HG03469 (cell line): ENCODE measurements at regions not wholly inside any gene's neighbourhood (a gene's known extent, or its start where the extent isn't known, plus 50 kb on each side); places are given as distances from the start of the nearest gene placed in this dataset.
"Not testable (repeated sequence)": the region's sequence is repeated elsewhere in the genome, so short reads cannot be mapped to it uniquely, and the experiment has no call there.

ENCODE experiments used
- ATAC-seq: cut with Tn5 transposase; IDR thresholded peaks from one replicate; pipeline ENCODE4 v1.9.1; 2021; ENCODE audit warnings: mild to moderate bottlenecking, moderate library complexity, moderate number of reproducible peaks; ENCODE audit not compliant: unreplicated experiment

- ATAC-seq, result no peak
Measured at GRCh38 chr4:148881860-148882643, 439.8 kb upstream of the NR3C2 start.

DNA sequence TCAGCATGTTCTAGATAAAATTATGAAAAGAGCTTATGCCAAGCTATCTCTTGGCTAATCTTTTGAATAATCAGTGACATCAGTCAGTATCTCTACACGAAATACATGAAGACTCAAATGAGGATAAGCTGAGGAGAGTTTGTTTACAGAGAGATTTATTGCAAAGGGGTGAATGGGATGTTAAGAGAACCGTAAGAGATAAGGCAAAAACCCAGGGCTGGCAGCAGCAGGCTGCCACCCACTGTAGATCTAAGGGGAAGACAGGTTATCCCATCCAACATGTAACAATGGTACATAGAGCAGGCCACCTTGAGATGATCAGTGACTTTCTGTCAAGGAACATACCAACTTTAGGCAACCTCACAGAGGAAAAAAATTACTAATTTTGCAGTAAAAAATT is 432.1 kb upstream of the NR3C2 start:
- ATAC-seq, result no peak

DNA sequence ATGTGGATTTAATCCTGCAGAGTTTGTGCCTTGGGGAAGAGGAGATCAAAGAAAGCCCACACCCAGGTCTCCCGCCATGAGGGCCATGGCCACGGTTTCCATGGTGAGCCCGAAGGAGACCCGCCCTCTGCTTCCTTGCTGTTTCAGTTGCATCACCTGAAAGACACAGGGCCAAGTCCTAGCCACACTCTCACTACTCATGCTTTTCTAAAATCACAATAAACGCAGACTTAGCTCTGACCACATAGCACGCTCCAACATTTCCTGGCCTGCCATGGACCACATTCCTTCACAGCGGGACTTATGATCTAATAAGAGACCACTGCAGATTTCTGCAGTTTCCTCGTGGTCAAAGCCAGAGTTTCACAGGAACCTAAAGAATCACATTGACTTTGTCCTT is 426.0 kb upstream of the NR3C2 start:
- no peak for ATAC-seq

- no peak for ATAC-seq
Measured at GRCh38 chr4:148866666-148867065, 424.5 kb upstream of the NR3C2 start.

GRCh38 chr4:148857973-148858534 is 415.8 kb upstream of the NR3C2 start:
- ATAC-seq, result no peak

DNA sequence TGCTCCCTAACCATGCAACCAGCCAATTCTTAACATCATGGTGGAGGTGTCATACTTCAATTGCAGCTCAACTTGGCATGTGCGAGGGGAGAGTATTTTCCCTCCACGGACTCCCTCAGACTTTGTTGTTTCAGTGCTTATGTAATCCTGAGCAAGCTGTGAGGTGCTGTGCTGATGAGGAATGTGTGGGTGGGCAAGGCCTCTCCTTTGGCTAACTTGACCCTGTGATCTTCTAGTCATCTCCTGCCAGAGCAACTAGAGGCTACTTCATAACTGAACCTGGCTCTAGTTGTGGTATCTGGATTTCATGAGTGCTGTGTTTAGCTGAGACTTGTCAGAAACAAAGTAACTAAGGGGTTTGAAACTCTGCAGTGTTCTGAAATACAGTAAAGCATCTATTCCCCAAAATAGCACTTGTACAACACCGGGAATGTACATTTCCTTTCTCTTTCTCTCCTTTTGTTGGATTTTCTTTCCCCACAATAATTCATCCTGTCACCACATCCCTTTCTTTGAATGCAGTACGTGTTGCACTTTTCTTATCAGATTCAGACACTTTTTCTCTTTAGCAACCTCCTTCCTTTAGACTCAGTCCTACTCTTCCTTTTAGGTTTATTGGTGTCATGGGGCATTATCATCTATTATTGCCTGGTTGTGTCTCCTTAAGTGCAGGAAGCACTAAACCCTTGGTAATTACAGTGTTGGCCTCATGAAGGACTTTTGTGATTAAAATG is 415.2 kb upstream of the NR3C2 start:
- no peak for ATAC-seq

DNA sequence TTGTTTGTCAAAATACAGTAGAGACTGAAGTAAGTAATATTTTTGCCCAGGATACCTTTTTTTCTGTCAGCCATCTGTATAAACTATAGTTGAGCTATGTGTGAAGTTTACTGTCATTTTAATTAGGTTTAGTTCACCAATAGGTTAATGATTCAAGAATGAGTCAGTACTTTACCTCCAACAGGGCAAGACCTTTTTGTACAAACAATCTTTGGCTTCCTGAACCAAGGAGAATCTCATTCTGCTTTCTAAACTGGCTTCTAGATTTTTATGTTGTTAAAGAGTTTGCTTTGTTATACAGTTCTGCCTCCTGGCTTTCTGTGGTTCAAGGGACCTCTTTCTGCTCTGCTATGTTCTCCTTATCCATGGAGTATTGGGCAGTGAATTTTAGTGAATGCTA is 412.0 kb upstream of the NR3C2 start:
- no peak for ATAC-seq

DNA sequence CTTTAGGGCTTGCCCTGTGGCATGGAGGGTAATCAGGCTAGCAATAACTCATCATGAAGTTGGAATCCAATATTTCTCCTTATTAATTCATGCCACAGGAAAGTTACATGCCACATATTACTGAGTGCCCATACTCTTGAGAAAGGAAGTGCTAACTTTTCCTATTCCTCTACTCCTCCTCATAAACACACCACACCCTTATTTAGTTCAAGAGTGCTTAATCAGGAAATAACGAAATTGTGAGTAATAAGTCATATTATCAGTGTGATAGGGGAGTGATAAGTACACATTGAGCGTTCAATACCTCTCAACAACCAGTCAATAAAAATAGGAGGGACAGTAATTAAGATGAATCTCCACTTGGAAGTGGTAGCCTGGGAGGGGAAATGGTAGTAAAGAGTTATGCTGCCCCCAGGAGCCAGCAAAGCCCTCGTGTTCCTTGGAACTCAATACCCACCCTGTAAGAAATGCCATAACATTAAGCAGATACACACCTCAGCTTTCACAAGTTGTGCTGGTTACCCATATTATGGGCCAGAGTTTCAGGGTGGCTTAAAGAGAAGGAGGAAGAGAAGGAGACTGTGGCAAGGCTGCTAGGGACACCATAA is 410.0 kb upstream of the NR3C2 start:
- no peak for ATAC-seq

DNA sequence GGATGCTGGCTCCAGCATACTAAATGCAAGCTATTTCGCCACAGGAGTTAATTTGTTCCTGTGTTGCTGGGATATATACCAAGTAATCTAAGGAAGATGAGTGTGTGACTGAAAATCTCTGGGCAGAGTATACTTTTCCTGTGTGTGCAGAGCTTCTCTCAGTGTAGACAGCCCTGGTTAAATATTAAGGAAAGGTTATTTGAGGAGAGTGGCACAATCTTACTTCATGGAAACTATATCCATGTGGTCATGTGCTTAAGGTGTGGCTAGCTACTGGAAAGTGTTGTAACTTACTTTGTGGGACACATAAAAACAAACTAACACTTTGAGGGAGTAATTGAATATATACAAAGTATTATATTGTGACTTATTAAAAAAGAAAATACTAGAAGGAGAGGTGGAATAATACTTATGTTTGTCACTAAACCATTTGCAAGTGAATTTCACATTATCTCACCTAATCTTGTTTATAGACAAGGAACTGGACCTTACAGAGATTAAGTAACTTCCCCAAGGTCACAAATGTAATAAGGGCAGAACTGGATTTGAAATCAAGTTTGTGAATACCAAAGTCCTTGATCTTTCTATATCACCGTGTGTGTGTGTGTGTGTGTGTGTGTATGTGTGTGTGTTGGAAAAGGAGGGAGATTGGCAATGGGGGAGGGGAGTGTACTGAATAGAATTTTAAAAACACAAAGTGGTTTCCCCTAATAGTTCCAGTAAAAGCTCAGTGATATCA is 408.2 kb upstream of the NR3C2 start:
- ATAC-seq, result no peak

- no peak for ATAC-seq
Measured at GRCh38 chr4:148849581-148849980, 407.4 kb upstream of the NR3C2 start.

GRCh38 chr4:148847544-148848255 is 405.5 kb upstream of the NR3C2 start:
- ATAC-seq, result no peak

DNA sequence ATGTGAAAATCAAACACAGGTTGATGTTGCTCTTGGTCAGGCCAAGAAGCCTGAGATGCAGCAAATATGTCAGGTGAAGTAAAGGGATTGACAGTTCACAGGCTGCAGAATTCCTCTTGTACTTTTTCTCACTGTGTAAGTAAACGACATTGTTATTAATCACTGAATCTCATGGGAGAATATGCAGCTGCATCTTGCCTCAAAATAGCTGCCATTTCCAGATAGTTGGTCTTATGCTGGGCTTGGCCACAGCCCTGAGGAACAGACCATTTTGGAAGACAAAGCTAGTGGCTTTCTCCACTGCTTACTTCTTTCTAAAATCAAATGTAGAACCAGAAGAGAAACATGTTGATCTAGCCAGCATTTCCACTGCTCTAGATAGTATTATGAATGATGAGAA is 403.4 kb upstream of the NR3C2 start:
- ATAC-seq, result no peak

- ATAC-seq, result no peak
Measured at GRCh38 chr4:148843625-148844024, 401.4 kb upstream of the NR3C2 start.

DNA sequence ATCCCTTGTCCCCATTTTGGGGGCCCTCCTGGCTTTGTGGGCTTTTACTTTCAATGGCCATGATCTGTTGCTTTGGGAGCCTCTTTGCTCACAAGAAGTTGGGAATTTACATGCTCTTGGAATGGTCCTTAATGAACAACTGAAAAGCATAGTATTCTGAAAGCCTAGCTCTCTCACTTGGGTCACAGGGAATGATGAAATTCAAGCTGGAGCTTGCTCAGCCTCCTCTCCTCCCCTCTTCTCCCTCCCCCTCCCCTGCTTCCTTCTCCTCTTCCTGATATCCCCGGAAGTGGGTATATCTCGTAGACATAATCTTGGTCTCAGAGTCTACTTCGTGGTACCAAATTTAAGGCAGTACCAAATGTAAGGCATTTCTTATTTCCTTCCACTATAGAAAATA is 400.6 kb upstream of the NR3C2 start:
- ATAC-seq, result no peak

DNA sequence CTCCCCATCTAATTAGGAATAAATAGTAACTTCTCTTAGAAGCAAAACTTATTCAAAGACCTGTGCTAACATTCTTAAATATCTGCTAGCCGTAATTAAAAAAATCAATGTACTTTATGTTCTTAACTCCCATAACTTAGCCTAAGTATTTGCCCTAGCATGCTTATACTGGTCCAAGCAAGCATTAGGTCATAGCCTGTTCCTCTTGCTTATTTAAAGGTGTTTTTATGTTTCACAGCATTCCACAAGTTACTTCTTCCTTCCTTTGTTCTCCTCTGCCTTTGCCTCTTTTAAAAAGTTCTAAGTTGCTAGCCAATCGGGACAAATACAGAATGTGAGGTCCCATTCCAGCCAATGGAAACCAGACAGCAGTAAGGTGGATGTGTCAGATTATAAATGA is 395.4 kb upstream of the NR3C2 start:
- ATAC-seq, result not testable (repeated sequence)

DNA sequence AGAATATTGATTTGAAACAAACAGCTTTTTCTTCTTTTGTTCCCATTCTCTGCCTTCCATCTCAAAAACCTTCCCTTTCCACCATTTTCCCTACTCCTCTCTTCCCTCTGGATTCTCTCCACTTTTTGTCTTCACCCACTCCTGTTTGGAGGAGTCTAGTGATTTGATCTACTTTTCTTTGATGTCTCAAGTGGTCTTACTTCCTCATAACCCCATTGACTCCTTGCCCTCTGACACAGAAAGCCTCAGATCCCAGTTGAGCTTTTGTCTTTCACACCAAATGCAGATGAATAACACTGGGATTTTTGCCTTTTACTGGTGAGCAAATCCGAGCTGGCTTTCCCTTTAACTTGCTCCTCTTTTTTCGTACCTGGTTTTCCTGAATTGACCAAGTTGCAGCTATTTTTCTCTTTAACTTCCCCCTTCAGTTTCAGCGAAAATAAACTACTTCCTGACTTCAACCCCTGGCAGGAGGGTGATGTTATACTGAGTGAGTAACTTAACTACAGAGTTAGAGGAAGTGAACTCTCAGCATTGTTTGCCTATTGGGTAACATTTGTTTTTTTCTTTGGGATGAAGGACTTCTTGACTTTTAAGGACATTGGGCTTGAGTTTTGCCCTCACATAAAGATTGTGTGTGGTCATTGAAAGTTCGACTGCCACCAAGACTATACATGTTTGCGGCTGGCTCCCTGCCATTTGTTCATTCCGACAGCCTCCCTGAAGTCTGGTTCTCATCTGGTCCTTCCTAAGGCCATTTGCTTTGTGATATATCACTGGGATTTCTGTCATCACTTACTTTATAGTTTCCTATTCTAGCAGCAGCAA is 392.8 kb upstream of the NR3C2 start:
- no peak for ATAC-seq

GRCh38 chr4:148831945-148832344 is 389.7 kb upstream of the NR3C2 start:
- no peak for ATAC-seq

DNA sequence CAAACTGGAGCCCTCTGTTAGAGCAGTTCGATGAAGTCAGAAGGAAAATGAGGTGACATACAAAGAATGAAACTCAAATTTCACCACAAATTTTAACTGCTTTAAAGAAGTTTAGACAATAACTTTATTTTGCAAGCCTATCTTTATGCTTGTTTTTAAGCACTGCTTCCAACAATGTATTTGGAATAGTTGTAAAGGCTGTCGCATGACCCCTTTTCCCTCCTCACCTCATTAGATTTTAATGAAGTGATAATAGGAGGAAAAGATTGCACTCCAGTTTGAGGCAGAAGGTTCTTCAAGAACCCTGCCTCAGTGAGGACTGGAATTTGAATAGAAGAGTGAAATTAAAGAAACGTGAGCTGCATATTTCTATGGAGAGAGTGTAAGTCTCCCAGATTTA is 386.1 kb upstream of the NR3C2 start:
- no peak for ATAC-seq

DNA sequence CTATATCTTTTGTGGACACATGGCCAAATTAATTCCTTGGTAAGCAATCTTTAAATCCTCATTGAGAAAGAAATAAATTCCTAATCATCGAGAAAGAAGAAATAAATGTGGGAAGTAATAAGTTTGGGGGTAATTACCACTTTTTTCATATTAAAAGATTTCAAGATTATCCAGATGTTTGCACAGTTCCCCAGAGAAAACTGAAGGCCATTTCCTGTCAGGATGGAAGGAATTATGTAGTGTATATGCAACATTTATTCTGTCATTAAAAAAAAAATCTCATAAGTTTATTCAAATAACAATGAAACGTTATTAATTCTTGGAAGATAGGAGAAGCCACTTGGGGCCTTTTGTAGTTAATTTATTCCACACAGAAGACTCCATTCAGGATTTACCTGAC is 385.6 kb upstream of the NR3C2 start:
- ATAC-seq, result no peak

- ATAC-seq, result no peak
Measured at GRCh38 chr4:148823419-148823769, 381.2 kb upstream of the NR3C2 start.
